ENCODE measurements at regions not wholly inside any gene's neighbourhood (a gene's known extent, or its start where the extent isn't known, plus 50 kb on each side); places are given as distances from the start of the nearest gene placed in this dataset.
A peak's percentile ranks its signal among the peaks of the same experiment; 100 is the strongest.
"Not testable (repeated sequence)": the region's sequence is repeated elsewhere in the genome, so short reads cannot be mapped to it uniquely, and the experiment has no call there.

- DNase-seq (ENCODE audit: low spot score), result no peak
Observed at GRCh38 chr16:13628156-13628555, 291.8 kb upstream of the ERCC4 start.

- no peak for DNase-seq (ENCODE audit: low spot score)
Observed at GRCh38 chr16:13629704-13630103, 290.2 kb upstream of the ERCC4 start.

GRCh38 chr16:13630374-13630773 lies 289.6 kb upstream of the ERCC4 start:
- no peak for DNase-seq (ENCODE audit: low spot score)

- DNase-seq (ENCODE audit: low spot score), result no peak
Observed at GRCh38 chr16:13631213-13631767, 288.7 kb upstream of the ERCC4 start.

GRCh38 chr16:13631916-13632315 lies 288.0 kb upstream of the ERCC4 start:
- no peak for DNase-seq (ENCODE audit: low spot score)

GRCh38 chr16:13632504-13632903 lies 287.4 kb upstream of the ERCC4 start:
- DNase-seq (ENCODE audit: low spot score), result not testable (repeated sequence)

GRCh38 chr16:13633391-13633861 lies 286.5 kb upstream of the ERCC4 start:
- no peak for DNase-seq (ENCODE audit: low spot score)

- no peak for DNase-seq (ENCODE audit: low spot score)
Observed at GRCh38 chr16:13634253-13634652, 285.7 kb upstream of the ERCC4 start.

- DNase-seq (ENCODE audit: low spot score), result no peak
Observed at GRCh38 chr16:13634959-13635358, 285.0 kb upstream of the ERCC4 start.

GRCh38 chr16:13638218-13638617 lies 281.7 kb upstream of the ERCC4 start:
- no peak for DNase-seq (ENCODE audit: low spot score)

GRCh38 chr16:13643412-13643811 lies 276.5 kb upstream of the ERCC4 start:
- no peak for DNase-seq (ENCODE audit: low spot score)

GRCh38 chr16:13645601-13646245 lies 274.2 kb upstream of the ERCC4 start:
- DNase-seq (ENCODE audit: low spot score), result no peak

- no peak for DNase-seq (ENCODE audit: low spot score)
Observed at GRCh38 chr16:13660807-13661206, 259.1 kb upstream of the ERCC4 start.

GRCh38 chr16:13665876-13666275 lies 254.1 kb upstream of the ERCC4 start:
- no peak for DNase-seq (ENCODE audit: low spot score)

- DNase-seq (ENCODE audit: low spot score), result no peak
Observed at GRCh38 chr16:13672196-13672595, 247.8 kb upstream of the ERCC4 start.

GRCh38 chr16:13680021-13680889 lies 239.7 kb upstream of the ERCC4 start:
- no peak for DNase-seq (ENCODE audit: low spot score)

- DNase-seq (ENCODE audit: low spot score), result no peak
Observed at GRCh38 chr16:13684819-13685563, 235.0 kb upstream of the ERCC4 start.

- no peak for DNase-seq (ENCODE audit: low spot score)
Observed at GRCh38 chr16:13696017-13696416, 223.9 kb upstream of the ERCC4 start.

GRCh38 chr16:13697013-13697412 lies 222.9 kb upstream of the ERCC4 start:
- DNase-seq (ENCODE audit: low spot score), result no peak

- DNase-seq (ENCODE audit: low spot score), result no peak
Observed at GRCh38 chr16:13697568-13697967, 222.4 kb upstream of the ERCC4 start.

GRCh38 chr16:13702614-13703013 lies 217.3 kb upstream of the ERCC4 start:
- DNase-seq (ENCODE audit: low spot score), result peak; percentile 12

Measured in mucosa of gallbladder (tissue), 1 donor.